GM23248 (cell line): ENCODE measurements at regions not wholly inside any gene's neighbourhood (a gene's known extent, or its start where the extent isn't known, plus 50 kb on each side); places are given as distances from the start of the nearest gene placed in this dataset.
A peak's percentile ranks its signal among the peaks of the same experiment; 100 is the strongest.
"Not testable (repeated sequence)": the region's sequence is repeated elsewhere in the genome, so short reads cannot be mapped to it uniquely, and the experiment has no call there.

ENCODE experiments used
- DNase-seq: peaks from one replicate; pipeline ENCODE4 v3.0.0-alpha.2; 2015
- H2AFZ ChIP-seq: fragments of 200-600 bp; sonication (generic); 2 replicates; pipeline ENCODE4 v1.6.1; 2016; ENCODE audit warnings: antibody characterized with exemption
- H3F3A ChIP-seq: fragments of 200-600 bp; sonication (generic); 2 replicates; pipeline ENCODE4 v1.6.1; 2016; ENCODE audit warnings: mild to moderate bottlenecking, antibody characterized with exemption, mixed run types; ENCODE audit not compliant: insufficient read depth
- H3K27ac ChIP-seq: fragments of 200-600 bp; sonication (generic); 2 replicates; pipeline ENCODE4 v1.5.1; 2016; ENCODE audit warnings: mild to moderate bottlenecking
- H3K27me3 ChIP-seq: fragments of 200-600 bp; sonication (generic); replicated peaks from 2 replicates; pipeline ENCODE4 v1.6.1; 2016; ENCODE audit warnings: mild to moderate bottlenecking; ENCODE audit not compliant: insufficient read depth
- H3K36me3 ChIP-seq: fragments of 200-600 bp; sonication (generic); 2 replicates; pipeline ENCODE4 v1.6.1; 2016; ENCODE audit warnings: low read depth, mild to moderate bottlenecking
- H3K4me1 ChIP-seq: fragments of 200-600 bp; sonication (generic); 2 replicates; pipeline ENCODE4 v1.6.1; 2016; ENCODE audit warnings: mild to moderate bottlenecking; ENCODE audit not compliant: insufficient read depth
- H3K4me2 ChIP-seq: fragments of 200-600 bp; sonication (generic); one replicate; pipeline ENCODE4 v1.6.1; 2016; ENCODE audit warnings: mild to moderate bottlenecking; ENCODE audit not compliant: unreplicated experiment
- H3K4me3 ChIP-seq: fragments of 200-600 bp; sonication (generic); 2 replicates; pipeline ENCODE4 v1.5.1; 2016; ENCODE audit warnings: mild to moderate bottlenecking
- H3K79me2 ChIP-seq: fragments of 200-600 bp; sonication (generic); 2 replicates; pipeline ENCODE4 v1.6.1; 2016; ENCODE audit warnings: mild to moderate bottlenecking; ENCODE audit not compliant: insufficient read depth
- H3K9ac ChIP-seq: fragments of 200-600 bp; sonication (generic); 2 replicates; pipeline ENCODE4 v1.6.1; 2016; ENCODE audit warnings: mild to moderate bottlenecking
- H3K9me2 ChIP-seq: fragments of 200-600 bp; sonication (generic); 2 replicates; pipeline ENCODE4 v1.6.1; 2016; ENCODE audit warnings: mixed run types, mild to moderate bottlenecking, moderate library complexity; ENCODE audit not compliant: insufficient read depth
- H3K9me3 ChIP-seq: fragments of 200-600 bp; sonication (generic); one replicate; pipeline ENCODE4 v1.6.1; 2017; ENCODE audit warnings: low read depth
- H4K20me1 ChIP-seq: fragments of 200-600 bp; sonication (generic); 2 replicates; pipeline ENCODE4 v1.6.0; 2016; ENCODE audit not compliant: insufficient read depth
- EZH2 ChIP-seq: fragments of 200-600 bp; sonication (generic); IDR thresholded peaks from 2 replicates; pipeline ENCODE4 v1.6.1; 2018; ENCODE audit warnings: antibody characterized with exemption, mild to moderate bottlenecking; ENCODE audit not compliant: insufficient read depth, poor library complexity, severe bottlenecking
- EZH2phosphoT487 ChIP-seq: fragments of 200-600 bp; sonication (generic); IDR thresholded peaks from 2 replicates; pipeline ENCODE4 v1.6.1; 2018; ENCODE audit warnings: antibody characterized with exemption, moderate library complexity, mild to moderate bottlenecking, low read depth; ENCODE audit not compliant: insufficient read depth
- WGBS, 2 experiments: methylation state at CpG; one replicate each; pipeline ENCODE4 v1.1.6; 2015 to 2017; ENCODE audit warnings: low lambda C conversion rate in 2 of 2, low coverage in 1 of 2; ENCODE audit errors: missing lambda C conversion rate in 2 of 2; 5-methylcytosine and 5-hydroxymethylcytosine counted together
- in situ Hi-C: fragments of 300-500 bp; cut with MboI; formaldehyde crosslinking; loops from 2 replicates; pipeline ENCODE4 v1.15.0; 2020

DNA sequence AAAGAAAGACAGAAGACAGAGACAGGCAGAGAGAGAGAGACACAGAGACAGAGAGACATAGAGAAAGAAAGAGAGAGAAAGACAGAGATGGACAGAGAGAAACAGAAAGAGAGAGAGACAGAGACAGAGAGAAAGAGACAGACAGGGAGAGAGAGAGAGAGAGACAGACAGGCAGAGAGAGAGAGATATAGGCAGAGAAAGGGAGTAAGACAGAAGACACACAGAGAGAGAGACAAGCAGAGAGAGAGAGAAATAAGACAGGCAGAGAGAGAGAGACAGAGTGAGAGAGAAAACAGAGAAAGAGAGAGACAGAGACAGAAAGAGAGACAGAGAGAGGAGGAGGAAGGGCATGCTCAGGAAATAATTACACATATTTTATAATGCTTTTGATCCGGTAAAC lies 758.3 kb upstream of the DEFB115 start:
- no peaks in the 10 kb centered on the region for H3K36me3 ChIP-seq
- H3K4me1 ChIP-seq: no peaks in the 10 kb centered on the region
- 0 out of 2 replicates have a peak, but pooled peaks cover 4% of the 10 kb centered on the region for H3K27me3 ChIP-seq
- no peaks in the 10 kb centered on the region for H3K79me2 ChIP-seq
- TF ChIP-seq EZH2: no peak
- no peak for TF ChIP-seq EZH2phosphoT487
- no peaks in the 10 kb centered on the region for H4K20me1 ChIP-seq
- no peaks in the 10 kb centered on the region for H3K9me3 ChIP-seq
- H3K27ac ChIP-seq: no peak overlapping the region
- WGBS, 2 experiments: 0 to 4% methylated on average over 1 of the region's 1 CpG
- no peak overlapping the region for H3K4me3 ChIP-seq
- no peaks in the 10 kb centered on the region for H3F3A ChIP-seq
- no peaks in the 10 kb centered on the region for H3K9me2 ChIP-seq
- DNase-seq: no peak
- H3K4me2 ChIP-seq: no peak overlapping the region
- in situ Hi-C loops: no loop called here
- peak overlapping the region; percentile 53 for H2AFZ ChIP-seq
- no peak overlapping the region for H3K9ac ChIP-seq

DNA sequence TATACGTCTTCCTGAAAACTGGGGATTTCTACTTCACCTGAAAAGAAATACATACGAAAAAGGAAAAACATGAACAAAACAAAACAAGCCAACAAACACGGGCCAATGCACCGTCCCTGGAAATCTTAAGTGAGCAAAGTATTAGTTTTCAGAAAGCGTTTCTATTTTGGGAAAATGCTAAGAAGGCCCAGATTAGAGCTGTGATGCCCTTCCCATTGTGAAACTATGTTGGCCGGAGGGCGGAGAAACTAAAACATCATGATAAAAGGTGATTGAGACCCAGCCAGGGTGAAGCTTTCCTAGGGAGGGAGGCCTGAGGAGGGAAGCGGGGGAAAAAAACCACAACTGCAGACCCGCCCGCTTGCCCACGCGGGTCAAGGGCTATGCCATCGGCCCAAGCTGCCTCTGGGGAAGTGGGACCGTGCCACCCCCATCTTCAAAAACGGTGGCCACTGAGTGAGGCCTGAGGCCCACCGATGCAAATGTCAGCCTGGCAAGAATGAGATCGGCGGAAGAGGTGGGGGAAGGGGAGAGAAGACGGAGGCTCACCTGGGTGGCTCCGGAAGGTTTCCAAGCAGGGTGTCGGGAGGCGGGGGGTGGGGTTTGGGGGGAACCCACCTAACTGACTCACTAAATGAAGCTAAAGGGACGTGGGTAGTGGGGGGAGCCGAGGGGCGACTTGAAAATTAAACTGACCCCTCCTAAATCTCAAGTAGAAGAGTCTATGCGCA lies 757.6 kb upstream of the DEFB115 start:
- WGBS, 2 experiments: 13 to 14% methylated on average over 24 to 26 of the region's 26 CpGs
- H4K20me1 ChIP-seq, H3K4me1 ChIP-seq, H3K36me3 ChIP-seq, H3K79me2 ChIP-seq, H3K4me3 ChIP-seq, H3K9me2 ChIP-seq, in situ Hi-C loops, H3K9ac ChIP-seq, H3K27me3 ChIP-seq, H3F3A ChIP-seq, H3K27ac ChIP-seq, H3K9me3 ChIP-seq: not testable (repeated sequence)
- H2AFZ ChIP-seq: peak overlapping the region; percentile 53
- DNase-seq: peak; percentile 2
- H3K4me2 ChIP-seq: peak overlapping the region; percentile 20

GRCh38 chr20:30500447-30500820 lies 757.0 kb upstream of the DEFB115 start:
- H3K4me3 ChIP-seq, H3F3A ChIP-seq, H3K9me3 ChIP-seq, H3K4me2 ChIP-seq, H2AFZ ChIP-seq, H3K9ac ChIP-seq, H3K79me2 ChIP-seq, H3K36me3 ChIP-seq, H3K27ac ChIP-seq, H3K4me1 ChIP-seq, H3K27me3 ChIP-seq, H4K20me1 ChIP-seq, in situ Hi-C loops, H3K9me2 ChIP-seq: not testable (repeated sequence)
- DNase-seq: peak; percentile 14
- WGBS, 2 experiments: 20 to 22% methylated on average over 11 of the region's 11 CpGs

DNA sequence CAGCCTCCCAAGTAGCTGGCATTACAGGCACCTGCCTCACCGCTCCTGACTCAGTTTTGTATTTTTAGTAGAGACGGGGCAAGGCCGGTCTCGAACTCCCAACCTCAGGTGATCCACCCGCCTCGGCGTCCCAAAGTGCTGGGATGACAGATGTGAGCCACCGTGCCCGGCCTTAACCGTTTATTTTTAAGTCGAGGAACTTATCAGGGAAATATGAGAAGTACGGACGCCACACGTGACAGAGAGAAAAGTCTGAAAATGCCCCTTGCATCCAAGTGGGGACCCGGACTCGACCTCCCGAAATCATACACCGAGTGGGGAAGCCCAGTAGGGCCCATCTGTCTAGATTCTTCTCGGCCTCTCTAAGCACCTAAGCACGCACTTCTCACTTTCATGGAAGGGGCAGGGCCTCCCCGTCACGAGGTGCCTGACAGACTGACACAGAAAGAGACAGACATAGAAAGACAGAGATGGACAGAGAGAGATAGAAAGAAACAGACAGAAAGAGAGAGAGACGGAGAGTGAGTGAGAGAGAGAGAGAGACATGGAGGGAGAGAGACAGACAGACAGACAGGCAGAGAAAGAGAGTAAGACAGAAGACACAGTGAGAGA lies 756.5 kb upstream of the DEFB115 start:
- Histone ChIP-seq H3K4me1 (no peaks in the 10 kb centered on the region), H3K36me3 (no peaks in the 10 kb centered on the region), H4K20me1 (no peaks in the 10 kb centered on the region), H3K79me2 (no peaks in the 10 kb centered on the region), H3K9me2 (no peaks in the 10 kb centered on the region), H3K9me3 (no peaks in the 10 kb centered on the region), H3K27me3 (0 out of 2 replicates have a peak, but pooled peaks cover 4% of the 10 kb centered on the region), H3K4me2 (no peak overlapping the region), H3K9ac (no peak overlapping the region), H3F3A (no peaks in the 10 kb centered on the region), H3K27ac (no peak overlapping the region), H3K4me3 (no peak overlapping the region), H2AFZ (no peak overlapping the region)
- DNase-seq: no peak
- 60 to 66% methylated on average over 23 of the region's 23 CpGs for WGBS, 2 experiments
- in situ Hi-C loops: no loop called here
- no peak for TF ChIP-seq EZH2
- no peak for TF ChIP-seq EZH2phosphoT487

DNA sequence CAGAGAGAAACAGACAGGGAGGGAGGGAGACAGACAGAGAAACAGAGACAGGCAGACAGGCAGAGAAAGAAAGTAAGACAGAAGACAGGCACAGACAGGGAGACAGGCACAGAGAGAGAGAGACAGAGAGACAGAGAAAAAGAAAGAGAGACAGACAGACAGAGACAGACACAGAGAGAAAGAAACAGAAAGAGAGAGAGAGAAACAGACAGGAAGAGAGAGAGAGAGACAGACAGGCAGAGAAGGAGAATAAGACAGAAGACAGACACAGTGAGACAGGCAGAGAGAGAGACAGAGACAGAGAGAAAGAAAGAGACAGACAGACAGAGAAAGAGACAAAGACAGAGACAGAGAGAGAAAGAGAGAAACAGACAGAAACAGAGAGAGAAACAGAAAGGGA lies 754.8 kb upstream of the DEFB115 start:
- DNase-seq: no peak
- Histone ChIP-seq H3K9ac (no peak overlapping the region), H3K79me2 (no peaks in the 10 kb centered on the region), H3K4me1 (no peaks in the 10 kb centered on the region), H3K36me3 (no peaks in the 10 kb centered on the region), H2AFZ (no peak overlapping the region), H3K9me3 (no peaks in the 10 kb centered on the region), H3K4me2 (no peak overlapping the region), H3K27ac (no peak overlapping the region), H3K9me2 (no peaks in the 10 kb centered on the region), H3K4me3 (no peak overlapping the region), H4K20me1 (no peaks in the 10 kb centered on the region), H3F3A (no peaks in the 10 kb centered on the region), H3K27me3 (0 out of 2 replicates have a peak, but pooled peaks cover 4% of the 10 kb centered on the region)
- in situ Hi-C loops: no loop called here
- TF ChIP-seq EZH2 (no peak), EZH2phosphoT487 (no peak)

- H3K27ac ChIP-seq, H3K4me1 ChIP-seq, H3K27me3 ChIP-seq, H2AFZ ChIP-seq, H3K79me2 ChIP-seq, H3F3A ChIP-seq, H4K20me1 ChIP-seq, in situ Hi-C loops, H3K9ac ChIP-seq, H3K36me3 ChIP-seq, H3K9me3 ChIP-seq, DNase-seq, H3K4me3 ChIP-seq, H3K4me2 ChIP-seq, H3K9me2 ChIP-seq: not testable (repeated sequence)
- 0% methylated on average over 1 of the region's 1 CpG; no CpG with 5 or more reads in 1 of the 2 experiments for WGBS, 2 experiments
Observed at GRCh38 chr20:30503204-30503603, 754.3 kb upstream of the DEFB115 start.
